H9 (cell line): ENCODE measurements at regions not wholly inside any gene's neighbourhood (a gene's known extent, or its start where the extent isn't known, plus 50 kb on each side); places are given as distances from the start of the nearest gene placed in this dataset.

Experiments
- DNase-seq: peaks from one replicate; pipeline ENCODE4 v3.0.0-alpha.2; 2017
- H2AFZ ChIP-seq: one replicate; pipeline ENCODE4 v1.6.1; 2013; ENCODE audit warnings: mild to moderate bottlenecking, low read length, control low read depth, moderate library complexity
- H2AK5ac ChIP-seq: 2 replicates; pipeline ENCODE4 v1.6.1; 2013; ENCODE audit warnings: low read length, control low read depth, mixed read lengths; ENCODE audit not compliant: insufficient read length
- H2BK120ac ChIP-seq: one replicate; pipeline ENCODE4 v1.6.1; 2013; ENCODE audit warnings: low read depth, mild to moderate bottlenecking, low read length, control low read depth, inconsistent platforms; ENCODE audit not compliant: poor library complexity, severe bottlenecking
- H2BK12ac ChIP-seq: 2 replicates; pipeline ENCODE4 v1.6.1; 2013; ENCODE audit warnings: low read length, control low read depth, mixed read lengths, low read depth; ENCODE audit not compliant: insufficient read length
- H2BK15ac ChIP-seq: 2 replicates; pipeline ENCODE4 v1.6.1; 2013; ENCODE audit warnings: low read depth, low read length, control low read depth
- H2BK20ac ChIP-seq: one replicate; pipeline ENCODE4 v1.6.1; 2013; ENCODE audit warnings: low read depth, mild to moderate bottlenecking, low read length, control low read depth, inconsistent platforms; ENCODE audit not compliant: poor library complexity, severe bottlenecking
- H2BK5ac ChIP-seq: 2 replicates; pipeline ENCODE4 v1.6.1; 2013; ENCODE audit warnings: low read length, control low read depth, mixed read lengths; ENCODE audit not compliant: insufficient read length
- H3K14ac ChIP-seq: 2 replicates; pipeline ENCODE4 v1.6.1; 2013; ENCODE audit warnings: low read length, control low read depth; ENCODE audit not compliant: insufficient read depth
- H3K18ac ChIP-seq: 2 replicates; pipeline ENCODE4 v1.6.1; 2013; ENCODE audit warnings: low read depth, mild to moderate bottlenecking, mixed read lengths, low read length, control low read depth; ENCODE audit not compliant: insufficient read length
- H3K23ac ChIP-seq: 2 replicates; pipeline ENCODE4 v1.6.1; 2013; ENCODE audit warnings: low read length, control low read depth, mixed read lengths, low read depth; ENCODE audit not compliant: insufficient read length
- H3K23me2 ChIP-seq: 2 replicates; pipeline ENCODE4 v1.6.1; 2013; ENCODE audit warnings: low read depth, mild to moderate bottlenecking, mixed read lengths, low read length, control low read depth; ENCODE audit not compliant: insufficient read length, poor library complexity, severe bottlenecking
- H3K27ac ChIP-seq: 2 replicates; pipeline ENCODE4 v1.5.1; 2013; ENCODE audit warnings: low read length, control low read depth, mixed read lengths, low read depth; ENCODE audit not compliant: insufficient read length
- H3K27me3 ChIP-seq: 2 replicates; pipeline ENCODE4 v1.6.1; 2013; ENCODE audit warnings: low read length, control low read depth, inconsistent platforms; ENCODE audit not compliant: insufficient read depth
- H3K4ac ChIP-seq: 2 replicates; pipeline ENCODE4 v1.6.1; 2013; ENCODE audit warnings: low read depth, mild to moderate bottlenecking, control low read depth, inconsistent platforms, low read length, moderate library complexity
- H3K4me1 ChIP-seq: 2 replicates; pipeline ENCODE4 v1.6.1; 2013; ENCODE audit warnings: low read length, control low read depth, inconsistent platforms; ENCODE audit not compliant: insufficient read depth
- H3K4me2 ChIP-seq: 2 replicates; pipeline ENCODE4 v1.6.1; 2013; ENCODE audit warnings: low read length, control low read depth, mixed read lengths; ENCODE audit not compliant: insufficient read length, insufficient read depth
- H3K56ac ChIP-seq: 2 replicates; pipeline ENCODE4 v1.6.1; 2013; ENCODE audit warnings: low read depth, mild to moderate bottlenecking, mixed read lengths, low read length, control low read depth; ENCODE audit not compliant: insufficient read length
- H3K79me1 ChIP-seq: 2 replicates; pipeline ENCODE4 v1.6.1; 2013; ENCODE audit warnings: low read depth, mild to moderate bottlenecking, moderate library complexity, low read length, control low read depth, inconsistent platforms; ENCODE audit not compliant: insufficient read depth, poor library complexity, severe bottlenecking
- H3K79me2 ChIP-seq: 2 replicates; pipeline ENCODE4 v1.6.1; 2013; ENCODE audit warnings: low read length, control low read depth, inconsistent platforms; ENCODE audit not compliant: insufficient read depth
- H3K9ac ChIP-seq: 2 replicates; pipeline ENCODE4 v1.6.1; 2013; ENCODE audit warnings: low read length, control low read depth, mixed read lengths; ENCODE audit not compliant: insufficient read length; ENCODE audit errors: extremely low read depth
- H3K9me3 ChIP-seq: one replicate; pipeline ENCODE4 v1.6.1; 2013; ENCODE audit warnings: low read depth, low read length, inconsistent platforms; ENCODE audit not compliant: control insufficient read depth
- H3T11ph ChIP-seq: one replicate; pipeline ENCODE4 v1.6.1; 2013; ENCODE audit warnings: mild to moderate bottlenecking, low read length, control low read depth, inconsistent platforms
- H4K20me1 ChIP-seq: one replicate; pipeline ENCODE4 v1.6.1; 2013; ENCODE audit not compliant: control insufficient read depth, insufficient read length, insufficient read depth
- H4K5ac ChIP-seq: 2 replicates; pipeline ENCODE4 v1.6.1; 2013; ENCODE audit warnings: low read depth, mild to moderate bottlenecking, mixed read lengths, low read length, control low read depth; ENCODE audit not compliant: insufficient read length
- H4K8ac ChIP-seq: replicated peaks from 2 replicates; pipeline ENCODE4 v1.6.1; 2013; ENCODE audit warnings: low read length, control low read depth, mixed read lengths, low read depth; ENCODE audit not compliant: insufficient read length
- H4K91ac ChIP-seq: 2 replicates; pipeline ENCODE4 v1.6.1; 2013; ENCODE audit warnings: low read depth, mild to moderate bottlenecking, moderate library complexity, mixed read lengths, low read length, control low read depth; ENCODE audit not compliant: insufficient read length
- H3K27ac Mint-ChIP-seq, 3 experiments: 2 replicates in 2 of 3; 3 replicates in 1 of 3; pipeline ENCODE4 v1.8.0; 2020 to 2021; ENCODE audit warnings: mixed read lengths in 3 of 3, mild to moderate bottlenecking in 1 of 3, moderate library complexity in 1 of 3
- H3K27me3 Mint-ChIP-seq: 2 replicates; pipeline ENCODE4 v1.8.0; 2021; ENCODE audit warnings: low read depth, mild to moderate bottlenecking, moderate library complexity, mixed read lengths
- H3K36me3 Mint-ChIP-seq, 3 experiments: 2 replicates in 2 of 3; 3 replicates in 1 of 3; pipeline ENCODE4 v1.8.0; 2020 to 2021; ENCODE audit warnings: low read depth in 3 of 3, mixed read lengths in 3 of 3; ENCODE audit not compliant: insufficient read depth in 1 of 3
- H3K4me1 Mint-ChIP-seq, 2 experiments: 2 replicates each; pipeline ENCODE4 v1.8.0; 2020; ENCODE audit warnings: mixed read lengths in 2 of 2
- H3K4me3 Mint-ChIP-seq, 2 experiments: 2 replicates in 1 of 2; 3 replicates in 1 of 2; pipeline ENCODE4 v1.8.0; 2020 to 2021; ENCODE audit warnings: mild to moderate bottlenecking in 2 of 2, mixed read lengths in 2 of 2, moderate library complexity in 1 of 2
- H3K9me3 Mint-ChIP-seq, 2 experiments: 2 replicates in 1 of 2; 3 replicates in 1 of 2; pipeline ENCODE4 v1.8.0; 2020; ENCODE audit warnings: mild to moderate bottlenecking in 2 of 2, mixed read lengths in 2 of 2, moderate library complexity in 1 of 2
- CTCF ChIP-seq: fragments of 200-600 bp; sonication (generic); conservative IDR thresholded peaks from 3 replicates; pipeline ENCODE4 v1.8.0; 2021; ENCODE audit warnings: antibody characterized with exemption, mild to moderate bottlenecking
- WGBS: extraction: QIAGEN DNeasy Blood & Tissue Kit; methylation state at CpG from one replicate; pipeline ENCODE4 v1.1.7; 2013; ENCODE audit warnings: missing lambda C conversion rate, low lambda C conversion rate, mixed read lengths; ENCODE audit not compliant: insufficient read length; ENCODE audit errors: extremely low coverage; 5-methylcytosine and 5-hydroxymethylcytosine counted together

- no peaks in the 10 kb centered on the region for H3K27me3 Mint-ChIP-seq
- WGBS, result no CpG with 5 or more reads among the region's 1 CpG
- H3K4me3 Mint-ChIP-seq, result no peak overlapping the region
- H3K4me1 Mint-ChIP-seq, result peaks cover 17 to 25% of the 10 kb centered on the region in 2 experiments
- Histone ChIP-seq H3K27ac (no peak overlapping the region), H4K8ac (no peak overlapping the region), H3K4me1 (no peaks in the 10 kb centered on the region), H2BK20ac (no peak overlapping the region), H3K27me3 (no peaks in the 10 kb centered on the region), H3K18ac (no peak overlapping the region), H3K79me1 (no peaks in the 10 kb centered on the region), H3K9ac (no peak overlapping the region), H2BK12ac (no peak overlapping the region), H2BK5ac (no peak overlapping the region), H3K23ac (no peak overlapping the region), H3K9me3 (no peaks in the 10 kb centered on the region), H2BK15ac (no peak overlapping the region), H3K4me2 (no peak overlapping the region), H3K14ac (no peak overlapping the region), H2BK120ac (no peak overlapping the region), H4K91ac (no peak overlapping the region), H3K4ac (no peak overlapping the region), H3K56ac (no peak overlapping the region), H4K20me1 (no peaks in the 10 kb centered on the region), H2AFZ (no peak overlapping the region), H4K5ac (no peak overlapping the region), H3T11ph (no peak overlapping the region), H3K23me2 (no peaks in the 10 kb centered on the region), H2AK5ac (no peak overlapping the region), H3K79me2 (no peaks in the 10 kb centered on the region)
- no peak for TF ChIP-seq CTCF
- H3K27ac Mint-ChIP-seq, result no peak overlapping the region
- H3K36me3 Mint-ChIP-seq, result peaks cover 20 to 35% (median 20%) of the 10 kb centered on the region in 3 experiments
- peaks cover 29 to 32% of the 10 kb centered on the region in 2 experiments for H3K9me3 Mint-ChIP-seq
- no peak for DNase-seq
These were observed 386.6 kb upstream of the VWC2 start for GRCh38 chr7:49386792-49387191.
